GM12873 (cell line): ENCODE measurements at regions not wholly inside any gene's neighbourhood (a gene's known extent, or its start where the extent isn't known, plus 50 kb on each side); places are given as distances from the start of the nearest gene placed in this dataset.

Experiments used
- TF ChIP-seq, protein P1 (sequence below): IDR thresholded peaks from 2 replicates; pipeline ENCODE4 v1.5.1; 2012; ENCODE audit warnings: low read depth, mild to moderate bottlenecking, moderate library complexity, low read length, control low read depth; ENCODE audit not compliant: insufficient read depth; ENCODE audit errors: missing control alignments

DNA sequence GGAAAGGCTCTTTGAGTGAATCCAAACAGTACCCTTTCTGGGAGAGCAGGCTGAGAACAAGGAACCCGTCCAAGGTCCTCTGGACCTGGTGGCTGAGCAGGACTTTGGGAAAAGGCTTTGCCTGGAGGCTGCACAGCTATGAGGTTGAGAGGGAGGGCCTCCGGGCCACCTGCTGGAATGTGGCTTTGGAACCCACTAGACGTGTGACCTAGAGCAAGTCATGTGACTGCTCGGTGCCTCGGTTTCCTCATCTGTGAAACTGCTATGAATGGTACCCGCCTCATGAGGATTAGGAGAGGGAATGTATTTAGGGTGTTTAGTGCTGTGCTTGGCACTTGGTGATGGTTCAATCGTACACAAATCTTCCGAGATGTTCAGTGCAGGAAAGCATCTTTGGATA is 50.4 kb downstream of the HAPSTR1 start:
- TF ChIP-seq, protein P1, sequence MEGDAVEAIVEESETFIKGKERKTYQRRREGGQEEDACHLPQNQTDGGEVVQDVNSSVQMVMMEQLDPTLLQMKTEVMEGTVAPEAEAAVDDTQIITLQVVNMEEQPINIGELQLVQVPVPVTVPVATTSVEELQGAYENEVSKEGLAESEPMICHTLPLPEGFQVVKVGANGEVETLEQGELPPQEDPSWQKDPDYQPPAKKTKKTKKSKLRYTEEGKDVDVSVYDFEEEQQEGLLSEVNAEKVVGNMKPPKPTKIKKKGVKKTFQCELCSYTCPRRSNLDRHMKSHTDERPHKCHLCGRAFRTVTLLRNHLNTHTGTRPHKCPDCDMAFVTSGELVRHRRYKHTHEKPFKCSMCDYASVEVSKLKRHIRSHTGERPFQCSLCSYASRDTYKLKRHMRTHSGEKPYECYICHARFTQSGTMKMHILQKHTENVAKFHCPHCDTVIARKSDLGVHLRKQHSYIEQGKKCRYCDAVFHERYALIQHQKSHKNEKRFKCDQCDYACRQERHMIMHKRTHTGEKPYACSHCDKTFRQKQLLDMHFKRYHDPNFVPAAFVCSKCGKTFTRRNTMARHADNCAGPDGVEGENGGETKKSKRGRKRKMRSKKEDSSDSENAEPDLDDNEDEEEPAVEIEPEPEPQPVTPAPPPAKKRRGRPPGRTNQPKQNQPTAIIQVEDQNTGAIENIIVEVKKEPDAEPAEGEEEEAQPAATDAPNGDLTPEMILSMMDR: no peak

DNA sequence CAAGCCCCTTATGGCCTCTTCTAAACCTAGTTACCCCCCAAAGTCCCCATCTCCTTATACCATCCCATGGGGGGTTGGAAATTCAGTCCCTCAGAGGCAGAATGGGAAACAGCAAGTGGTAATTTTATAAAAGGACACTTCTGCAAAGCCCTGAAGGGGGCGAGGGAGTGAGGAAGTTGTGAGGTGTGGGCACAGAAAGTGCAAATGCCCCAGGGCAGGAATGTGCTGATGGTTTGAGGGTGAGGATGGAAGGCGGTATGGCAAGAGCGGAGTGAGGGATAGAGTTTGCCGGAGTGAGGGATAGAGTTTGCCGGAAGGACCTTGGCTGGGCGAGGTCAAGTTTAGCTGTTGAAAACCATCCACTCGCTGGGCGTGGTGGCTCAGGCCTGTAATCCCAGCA is 52.7 kb downstream of the HAPSTR1 start:
- TF ChIP-seq, protein P1: no peak

DNA sequence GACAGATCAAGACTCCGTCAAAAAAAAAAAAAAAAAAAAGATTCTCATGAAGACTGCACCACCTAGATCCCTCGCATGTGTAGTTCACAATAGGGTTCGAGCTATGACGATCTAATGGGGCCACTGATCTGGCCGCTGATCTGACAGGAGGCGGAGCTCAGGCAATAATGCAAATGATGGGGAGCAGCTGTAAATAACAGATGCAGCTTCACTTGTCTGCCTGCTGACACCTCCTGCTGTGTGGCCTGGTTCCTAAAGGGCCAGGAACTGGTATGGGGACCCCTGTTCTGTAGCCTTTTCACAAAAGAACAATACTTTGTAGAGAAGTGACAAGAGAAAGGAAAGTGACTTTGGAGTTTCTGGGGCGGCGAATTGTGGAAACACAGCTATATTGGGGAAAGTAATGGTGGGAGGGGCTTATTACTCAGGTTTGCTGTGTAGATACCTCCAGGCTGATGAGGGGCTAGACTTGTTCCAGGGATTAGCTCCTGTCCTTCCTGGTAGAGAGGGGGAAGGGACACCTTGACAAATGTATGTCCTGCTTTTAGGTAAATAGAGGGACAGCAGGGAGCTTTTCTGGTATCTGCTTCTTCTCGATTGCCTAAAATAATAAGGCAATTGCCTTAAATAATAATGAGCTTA is 57.1 kb downstream of the HAPSTR1 start:
- TF ChIP-seq, protein P1: no peak

DNA sequence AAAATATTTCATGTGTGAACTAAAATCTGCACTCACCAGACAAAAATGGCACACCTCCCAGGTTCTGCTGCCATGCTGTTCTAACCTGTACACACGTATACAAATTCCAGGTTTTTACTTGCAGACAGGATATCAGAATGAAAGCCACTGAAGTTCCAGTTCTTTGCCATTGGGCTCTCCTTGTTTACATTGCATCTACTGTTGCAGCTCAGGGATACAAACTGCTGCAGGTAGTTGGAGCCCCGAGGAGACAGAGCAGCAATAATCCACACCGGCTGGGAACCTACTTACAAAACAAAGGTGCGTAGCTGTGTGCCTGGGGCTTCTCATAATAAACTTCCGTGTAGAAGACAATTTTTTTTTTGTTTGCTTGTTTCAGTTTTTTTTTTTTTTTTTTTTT is 59.6 kb downstream of the HAPSTR1 start:
- TF ChIP-seq, protein P1: no peak

DNA sequence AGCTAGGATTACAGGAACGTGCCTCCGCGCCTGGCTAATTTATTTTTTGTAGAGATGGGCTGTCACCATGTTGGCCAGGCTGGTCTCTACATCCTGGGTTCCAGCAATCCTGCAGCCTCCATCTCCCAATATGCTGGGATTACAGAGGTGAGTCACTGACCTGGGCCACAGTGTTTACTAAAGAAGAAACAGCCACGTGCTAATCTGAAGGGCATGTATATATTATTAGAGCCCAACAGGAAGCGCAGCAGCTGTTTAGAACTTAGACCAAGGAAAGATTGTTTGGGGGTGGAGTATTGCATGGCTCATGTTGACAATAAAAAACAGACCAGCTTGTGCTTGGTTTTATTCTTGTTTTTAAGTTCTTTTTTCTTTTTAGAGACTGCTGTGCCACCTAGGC is 60.2 kb downstream of the HAPSTR1 start:
- TF ChIP-seq, protein P1: no peak

DNA sequence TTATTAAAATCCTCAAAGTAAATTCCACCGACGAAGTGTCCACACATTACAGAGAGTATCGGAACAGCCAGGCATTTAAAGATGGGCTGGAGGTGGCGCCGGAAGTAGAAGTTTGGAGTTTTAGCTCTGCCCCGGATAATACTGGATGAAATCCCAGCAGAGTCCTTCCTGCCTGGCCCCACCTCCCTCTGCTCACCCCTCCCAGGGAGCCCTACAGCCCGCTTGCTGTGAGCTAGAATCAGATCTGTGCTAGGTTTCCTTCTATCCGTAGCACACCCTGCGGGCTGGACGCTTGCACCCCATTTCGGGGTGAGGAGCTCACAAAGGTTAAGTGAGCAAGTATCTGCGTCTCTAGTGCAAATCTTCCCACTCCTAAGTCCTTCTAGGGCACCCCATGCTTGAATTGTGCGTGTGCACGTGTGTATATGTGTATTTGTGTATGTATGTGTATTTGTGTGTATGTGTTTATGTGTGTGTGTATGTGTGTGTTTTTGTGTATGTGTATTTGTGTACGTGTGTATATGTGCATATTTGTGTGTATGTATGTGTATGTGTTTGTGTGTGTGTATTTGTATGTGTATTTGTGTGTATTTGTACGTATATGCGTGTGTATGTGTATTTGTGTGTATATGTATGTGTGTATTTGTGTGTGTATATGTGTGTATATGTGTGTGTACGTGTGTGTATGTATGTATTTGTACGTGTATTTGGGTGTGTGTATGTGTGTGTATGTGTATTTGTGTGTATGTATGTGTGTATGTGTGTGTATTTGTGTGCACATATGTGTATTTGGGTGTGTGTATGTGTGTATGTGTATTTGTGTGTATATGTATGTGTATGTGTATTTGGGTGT is 61.4 kb downstream of the HAPSTR1 start:
- TF ChIP-seq, protein P1: no peak

DNA sequence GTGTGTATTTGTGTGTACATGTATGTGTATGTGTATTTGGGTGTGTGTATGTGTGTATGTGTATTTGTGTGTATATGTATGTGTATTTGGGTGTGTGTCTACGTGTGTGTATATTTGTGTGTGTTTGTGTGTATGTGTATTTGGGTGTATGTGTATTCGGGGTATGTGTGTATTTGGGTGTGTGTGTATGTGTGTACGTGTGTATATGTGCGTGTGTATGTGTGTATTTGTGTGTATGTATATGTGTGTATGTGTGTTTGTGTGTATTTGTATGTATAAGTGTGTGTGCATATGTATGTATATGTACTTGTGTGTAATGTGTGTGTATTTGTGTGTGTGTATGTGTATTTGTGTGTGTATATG is 62.0 kb downstream of the HAPSTR1 start:
- TF ChIP-seq, protein P1: no peak
